Mesothelial cell of epicardium (in vitro differentiated cells): ENCODE measurements at regions not wholly inside any gene's neighbourhood (a gene's known extent, or its start where the extent isn't known, plus 50 kb on each side); places are given as distances from the start of the nearest gene placed in this dataset.

Experiments used
- DNase-seq, 2 experiments: peaks; one replicate each; pipeline ENCODE4 v3.0.0; 2021; ENCODE audit warnings: low spot score in 2 of 2; ENCODE audit not compliant: unreplicated experiment in 2 of 2
- H3K27ac Mint-ChIP-seq: 2 replicates; pipeline ENCODE4 v1.8.0; 2021; ENCODE audit warnings: mixed read lengths
- H3K27me3 Mint-ChIP-seq: 2 replicates; pipeline ENCODE4 v1.8.0; 2021; ENCODE audit warnings: low read depth, mixed read lengths
- H3K36me3 Mint-ChIP-seq: 2 replicates; pipeline ENCODE4 v1.8.0; 2021; ENCODE audit warnings: mixed read lengths
- H3K4me1 Mint-ChIP-seq: 2 replicates; pipeline ENCODE4 v1.8.0; 2021; ENCODE audit warnings: mixed read lengths
- H3K4me3 Mint-ChIP-seq: 2 replicates; pipeline ENCODE4 v1.8.0; 2021; ENCODE audit warnings: mild to moderate bottlenecking, moderate library complexity, mixed read lengths
- H3K9me3 Mint-ChIP-seq: 2 replicates; pipeline ENCODE4 v1.8.0; 2021; ENCODE audit warnings: mixed read lengths
- TF ChIP-seq, protein P1 (sequence below): fragments of 200-600 bp; sonication (generic); IDR thresholded peaks from one replicate; pipeline ENCODE4 v1.5.0; 2021; ENCODE audit warnings: antibody characterized with exemption; ENCODE audit not compliant: unreplicated experiment

- DNase-seq: no peak
- Mint-ChIP-seq H3K4me1 (peaks cover 4% of the 10 kb centered on the region), H3K27ac (no peak overlapping the region), H3K36me3 (no peaks in the 10 kb centered on the region), H3K9me3 (peaks cover 15% of the 10 kb centered on the region), H3K27me3 (peaks cover 2% of the 10 kb centered on the region), H3K4me3 (no peak overlapping the region)
- TF ChIP-seq, protein P1, sequence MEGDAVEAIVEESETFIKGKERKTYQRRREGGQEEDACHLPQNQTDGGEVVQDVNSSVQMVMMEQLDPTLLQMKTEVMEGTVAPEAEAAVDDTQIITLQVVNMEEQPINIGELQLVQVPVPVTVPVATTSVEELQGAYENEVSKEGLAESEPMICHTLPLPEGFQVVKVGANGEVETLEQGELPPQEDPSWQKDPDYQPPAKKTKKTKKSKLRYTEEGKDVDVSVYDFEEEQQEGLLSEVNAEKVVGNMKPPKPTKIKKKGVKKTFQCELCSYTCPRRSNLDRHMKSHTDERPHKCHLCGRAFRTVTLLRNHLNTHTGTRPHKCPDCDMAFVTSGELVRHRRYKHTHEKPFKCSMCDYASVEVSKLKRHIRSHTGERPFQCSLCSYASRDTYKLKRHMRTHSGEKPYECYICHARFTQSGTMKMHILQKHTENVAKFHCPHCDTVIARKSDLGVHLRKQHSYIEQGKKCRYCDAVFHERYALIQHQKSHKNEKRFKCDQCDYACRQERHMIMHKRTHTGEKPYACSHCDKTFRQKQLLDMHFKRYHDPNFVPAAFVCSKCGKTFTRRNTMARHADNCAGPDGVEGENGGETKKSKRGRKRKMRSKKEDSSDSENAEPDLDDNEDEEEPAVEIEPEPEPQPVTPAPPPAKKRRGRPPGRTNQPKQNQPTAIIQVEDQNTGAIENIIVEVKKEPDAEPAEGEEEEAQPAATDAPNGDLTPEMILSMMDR: no peak
Measured at GRCh38 chr12:5227708-5228373, 184.2 kb downstream of the KCNA5 start.

GRCh38 chr12:5230156-5230555 is 186.5 kb downstream of the KCNA5 start:
- H3K27ac Mint-ChIP-seq: no peak overlapping the region
- H3K36me3 Mint-ChIP-seq: no peaks in the 10 kb centered on the region
- no peak for DNase-seq
- peaks cover 15% of the 10 kb centered on the region for H3K9me3 Mint-ChIP-seq
- peaks cover 4% of the 10 kb centered on the region for H3K4me1 Mint-ChIP-seq
- peaks cover 5% of the 10 kb centered on the region for H3K27me3 Mint-ChIP-seq
- TF ChIP-seq, protein P1: no peak
- H3K4me3 Mint-ChIP-seq: no peak overlapping the region

- TF ChIP-seq, protein P1: no peak
- DNase-seq: no peak
- Mint-ChIP-seq H3K36me3 (no peaks in the 10 kb centered on the region), H3K4me1 (peaks cover 4% of the 10 kb centered on the region), H3K9me3 (peaks cover 15% of the 10 kb centered on the region), H3K27me3 (peaks cover 5% of the 10 kb centered on the region), H3K27ac (no peak overlapping the region), H3K4me3 (no peak overlapping the region)
Measured at GRCh38 chr12:5230861-5231260, 187.2 kb downstream of the KCNA5 start.

DNA sequence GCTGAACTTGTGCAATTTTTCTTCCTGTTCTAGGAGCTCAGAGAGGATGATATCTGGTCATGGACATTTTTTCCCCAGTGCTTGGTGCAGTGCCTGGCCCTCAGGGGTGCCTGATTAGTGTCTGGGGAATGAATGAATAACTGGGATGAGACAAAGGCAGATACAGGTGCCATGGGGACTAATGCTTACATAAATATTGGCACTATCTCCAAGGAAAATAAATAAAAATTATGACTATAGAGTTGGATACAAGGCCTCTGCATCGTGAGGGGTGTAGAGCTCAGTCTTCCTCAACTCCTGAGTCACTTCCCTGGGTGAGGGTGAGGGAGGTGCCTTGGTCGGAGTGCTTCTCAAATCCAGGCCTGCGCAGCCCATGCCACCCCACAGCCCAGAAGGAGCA is 188.6 kb downstream of the KCNA5 start:
- no peak overlapping the region for H3K4me3 Mint-ChIP-seq
- no peaks in the 10 kb centered on the region for H3K36me3 Mint-ChIP-seq
- DNase-seq: no peak
- peaks cover 4% of the 10 kb centered on the region for H3K4me1 Mint-ChIP-seq
- peaks cover 5% of the 10 kb centered on the region for H3K27me3 Mint-ChIP-seq
- TF ChIP-seq, protein P1: no peak
- H3K9me3 Mint-ChIP-seq: peaks cover 15% of the 10 kb centered on the region
- H3K27ac Mint-ChIP-seq: no peak overlapping the region

DNA sequence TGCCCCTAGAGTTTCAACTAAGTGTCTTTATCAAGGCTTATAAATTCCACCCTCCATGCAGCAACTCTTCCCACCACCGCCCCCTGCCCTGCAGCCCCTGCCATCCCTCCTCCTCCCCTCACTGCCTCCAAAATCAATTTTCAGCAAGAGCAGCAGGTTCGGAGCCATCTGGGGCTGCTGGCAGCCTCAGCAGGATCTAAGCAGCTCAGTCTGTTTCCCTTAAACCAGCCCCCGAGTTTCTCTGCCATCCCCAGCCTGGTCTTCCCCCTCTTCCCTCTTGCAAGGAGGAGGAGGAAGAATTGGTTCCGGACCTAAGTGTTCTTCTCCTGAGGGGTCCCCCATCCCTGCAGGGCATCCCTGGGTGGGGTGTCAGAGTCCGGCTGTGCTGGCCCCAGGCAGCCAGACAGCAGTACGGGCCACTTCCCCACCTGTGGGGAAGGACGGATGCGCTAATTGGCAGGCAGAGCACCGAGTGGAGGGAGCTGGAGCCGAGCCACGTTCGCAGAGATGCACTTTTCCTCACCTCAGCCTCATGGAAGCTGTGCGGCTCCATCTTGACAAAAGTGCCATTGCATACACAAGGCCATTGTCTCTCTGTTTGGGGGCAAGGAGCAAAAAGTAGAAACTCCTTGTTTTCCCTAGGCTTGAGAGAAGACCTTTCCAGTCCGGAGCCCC is 189.3 kb downstream of the KCNA5 start:
- H3K4me3 Mint-ChIP-seq: no peak overlapping the region
- TF ChIP-seq, protein P1: no peak
- no peak for DNase-seq
- peaks cover 10% of the 10 kb centered on the region for H3K27me3 Mint-ChIP-seq
- no peak overlapping the region for H3K27ac Mint-ChIP-seq
- H3K36me3 Mint-ChIP-seq: no peaks in the 10 kb centered on the region
- H3K9me3 Mint-ChIP-seq: peaks cover 15% of the 10 kb centered on the region
- H3K4me1 Mint-ChIP-seq: peaks cover 4% of the 10 kb centered on the region
